ENCODE measurements at regions not wholly inside any gene's neighbourhood (a gene's known extent, or its start where the extent isn't known, plus 50 kb on each side); places are given as distances from the start of the nearest gene placed in this dataset.
A peak's percentile ranks its signal among the peaks of the same experiment; 100 is the strongest.

DNA sequence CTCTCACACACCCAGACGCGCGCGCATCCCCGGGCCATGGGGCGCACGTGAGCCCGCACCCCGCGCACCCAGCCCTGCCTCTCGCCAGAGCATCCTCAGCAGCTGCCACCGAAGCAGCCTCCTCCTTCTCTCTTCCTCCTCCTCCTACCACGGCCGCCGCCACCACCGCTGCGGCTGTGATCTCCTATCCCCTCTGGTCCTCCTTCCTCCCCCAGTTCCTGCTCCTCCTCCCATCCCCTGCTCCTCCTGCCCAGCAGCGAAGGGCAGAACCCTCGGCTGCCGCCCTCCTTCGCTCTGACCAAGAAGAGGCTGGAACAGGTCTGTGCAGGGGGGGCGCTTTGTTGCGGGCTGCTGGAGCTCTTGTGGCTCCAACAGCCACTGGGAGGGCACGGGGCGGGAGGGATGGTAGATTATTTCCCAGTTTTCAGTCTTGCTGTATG, 148.7 kb upstream of the CHRDL1 start:
- Mint-ChIP-seq H3K36me3 (ENCODE audit: insufficient read depth) (no peaks in the 10 kb centered on the region), H3K27ac (no peak overlapping the region), H3K4me1 (ENCODE audit: low read depth) (peaks cover 9% of the 10 kb centered on the region), H3K9me3 (ENCODE audit: low read depth) (no peaks in the 10 kb centered on the region), H3K4me3 (ENCODE audit: low read depth) (peak overlapping the region; percentile 63), H3K27me3 (peaks cover 64% of the 10 kb centered on the region)
- DNase-seq (ENCODE audit: low spot score, unreplicated experiment): no peak
- TF ChIP-seq, protein P1, sequence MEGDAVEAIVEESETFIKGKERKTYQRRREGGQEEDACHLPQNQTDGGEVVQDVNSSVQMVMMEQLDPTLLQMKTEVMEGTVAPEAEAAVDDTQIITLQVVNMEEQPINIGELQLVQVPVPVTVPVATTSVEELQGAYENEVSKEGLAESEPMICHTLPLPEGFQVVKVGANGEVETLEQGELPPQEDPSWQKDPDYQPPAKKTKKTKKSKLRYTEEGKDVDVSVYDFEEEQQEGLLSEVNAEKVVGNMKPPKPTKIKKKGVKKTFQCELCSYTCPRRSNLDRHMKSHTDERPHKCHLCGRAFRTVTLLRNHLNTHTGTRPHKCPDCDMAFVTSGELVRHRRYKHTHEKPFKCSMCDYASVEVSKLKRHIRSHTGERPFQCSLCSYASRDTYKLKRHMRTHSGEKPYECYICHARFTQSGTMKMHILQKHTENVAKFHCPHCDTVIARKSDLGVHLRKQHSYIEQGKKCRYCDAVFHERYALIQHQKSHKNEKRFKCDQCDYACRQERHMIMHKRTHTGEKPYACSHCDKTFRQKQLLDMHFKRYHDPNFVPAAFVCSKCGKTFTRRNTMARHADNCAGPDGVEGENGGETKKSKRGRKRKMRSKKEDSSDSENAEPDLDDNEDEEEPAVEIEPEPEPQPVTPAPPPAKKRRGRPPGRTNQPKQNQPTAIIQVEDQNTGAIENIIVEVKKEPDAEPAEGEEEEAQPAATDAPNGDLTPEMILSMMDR (IDR thresholded peaks at IDR 0.05; ENCODE audit: unreplicated experiment): no peak

DNA sequence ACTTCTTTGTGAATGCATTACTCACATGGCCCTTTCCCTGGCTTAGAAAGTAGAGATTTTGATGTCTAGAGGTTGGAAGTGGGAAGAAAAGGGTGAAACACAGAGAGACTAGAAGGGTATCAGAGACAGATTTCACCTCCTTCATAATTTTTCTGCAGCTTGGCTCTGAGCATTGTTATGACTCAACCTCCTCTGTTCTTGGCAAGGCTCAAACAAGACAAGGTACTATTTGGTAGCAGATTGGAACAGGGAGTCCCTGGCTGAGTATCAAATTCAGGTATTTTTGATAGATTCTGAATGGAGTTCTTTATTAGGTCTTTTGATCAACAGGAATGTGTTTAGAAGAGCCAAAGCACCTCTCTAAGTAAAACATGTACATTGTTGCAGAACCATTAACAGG, 146.3 kb upstream of the CHRDL1 start:
- Mint-ChIP-seq H3K4me3 (ENCODE audit: low read depth) (no peak overlapping the region), H3K4me1 (ENCODE audit: low read depth) (peaks cover 10% of the 10 kb centered on the region), H3K36me3 (ENCODE audit: insufficient read depth) (no peaks in the 10 kb centered on the region), H3K27ac (no peak overlapping the region), H3K27me3 (peaks cover 55% of the 10 kb centered on the region), H3K9me3 (ENCODE audit: low read depth) (no peaks in the 10 kb centered on the region)
- no peak for DNase-seq (ENCODE audit: low spot score, unreplicated experiment)
- TF ChIP-seq, protein P1 (IDR thresholded peaks at IDR 0.05; ENCODE audit: unreplicated experiment): no peak

DNA sequence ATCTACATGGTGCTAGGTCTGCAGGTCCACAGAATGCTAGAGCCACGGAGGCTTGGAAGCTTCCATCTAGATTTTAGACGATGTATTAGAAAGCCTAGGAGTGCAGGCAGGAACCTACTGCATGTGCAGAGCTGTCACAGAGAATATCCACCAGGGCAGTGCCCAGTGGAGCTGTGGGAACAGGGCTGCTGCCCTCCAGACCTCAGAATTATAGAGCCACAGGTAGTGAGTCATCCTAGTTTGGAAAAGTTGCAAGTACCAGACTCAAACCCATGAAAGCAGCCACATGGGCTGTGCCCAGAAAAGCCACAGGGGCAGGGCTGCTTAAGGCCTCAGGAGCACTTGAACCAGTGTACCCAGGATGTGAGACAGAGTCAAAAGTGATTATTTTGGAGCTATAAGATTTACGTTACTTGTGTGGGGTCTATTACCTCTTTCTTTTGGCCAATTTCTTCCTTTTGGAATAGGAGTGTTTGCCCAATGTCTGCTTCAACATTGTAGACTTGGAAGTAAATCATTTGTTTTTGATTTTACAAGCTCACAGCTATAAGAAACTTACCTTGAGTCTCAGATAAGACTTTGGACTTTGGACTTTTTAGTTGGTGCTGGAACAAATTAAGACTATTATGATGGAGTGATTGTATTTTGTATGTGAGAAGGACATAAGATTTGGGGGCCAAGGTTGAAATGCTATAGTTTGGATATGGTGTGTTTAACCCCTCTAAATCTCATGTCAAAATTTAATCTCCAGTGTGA, 143.5 kb upstream of the CHRDL1 start:
- Mint-ChIP-seq H3K4me3 (ENCODE audit: low read depth) (no peak overlapping the region), H3K36me3 (ENCODE audit: insufficient read depth) (no peaks in the 10 kb centered on the region), H3K4me1 (ENCODE audit: low read depth) (peaks cover 4% of the 10 kb centered on the region), H3K27me3 (peaks cover 36% of the 10 kb centered on the region), H3K9me3 (ENCODE audit: low read depth) (no peaks in the 10 kb centered on the region), H3K27ac (no peak overlapping the region)
- no peak for DNase-seq (ENCODE audit: low spot score, unreplicated experiment)
- TF ChIP-seq, protein P1 (IDR thresholded peaks at IDR 0.05; ENCODE audit: unreplicated experiment): no peak

DNA sequence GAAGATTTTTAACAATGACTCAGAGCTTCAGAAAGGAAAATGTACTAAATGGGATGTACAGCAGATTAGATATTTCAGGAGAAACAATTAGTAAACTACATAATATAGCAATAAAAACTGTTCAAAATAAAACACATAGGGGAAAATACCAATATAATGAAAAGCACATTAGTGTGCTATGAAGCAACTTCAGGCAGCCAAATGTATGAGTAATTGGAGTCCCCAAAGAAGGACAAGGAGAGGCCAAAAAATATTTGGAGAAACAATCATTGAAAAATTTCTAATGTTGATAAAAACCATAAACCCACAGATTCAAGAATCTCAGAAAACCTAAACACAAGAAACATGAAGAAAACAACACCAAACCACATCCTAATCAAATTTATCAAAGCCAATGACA, 129.3 kb upstream of the CHRDL1 start:
- peaks cover 9% of the 10 kb centered on the region for H3K27me3 Mint-ChIP-seq
- no peaks in the 10 kb centered on the region for H3K4me1 Mint-ChIP-seq (ENCODE audit: low read depth)
- peaks cover 6% of the 10 kb centered on the region for H3K9me3 Mint-ChIP-seq (ENCODE audit: low read depth)
- DNase-seq (ENCODE audit: low spot score, unreplicated experiment): no peak
- no peak overlapping the region for H3K27ac Mint-ChIP-seq
- TF ChIP-seq, protein P1 (IDR thresholded peaks at IDR 0.05; ENCODE audit: unreplicated experiment): no peak
- H3K36me3 Mint-ChIP-seq (ENCODE audit: insufficient read depth): no peaks in the 10 kb centered on the region
- no peak overlapping the region for H3K4me3 Mint-ChIP-seq (ENCODE audit: low read depth)

DNA sequence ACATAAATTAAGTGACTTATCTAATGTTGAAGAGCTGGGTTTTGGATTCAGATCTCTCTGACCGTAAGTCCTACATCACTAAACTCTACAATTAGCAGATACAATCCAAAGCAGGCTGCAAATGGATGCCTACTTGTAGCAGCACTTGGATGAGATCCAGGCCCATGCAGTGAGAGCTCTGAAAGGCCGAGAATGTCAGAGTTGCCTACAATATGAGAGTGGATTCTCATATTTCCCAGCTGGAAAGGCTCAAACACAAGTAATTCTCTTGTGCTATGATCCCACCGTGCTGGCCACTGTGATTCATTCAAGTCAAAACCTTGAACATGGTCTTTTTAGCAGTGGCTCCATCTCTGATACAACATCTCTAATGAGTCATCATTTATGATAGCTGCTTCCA, 125.4 kb upstream of the CHRDL1 start:
- Mint-ChIP-seq H3K4me1 (ENCODE audit: low read depth) (no peaks in the 10 kb centered on the region), H3K9me3 (ENCODE audit: low read depth) (no peaks in the 10 kb centered on the region), H3K27me3 (peaks cover 3% of the 10 kb centered on the region), H3K27ac (no peak overlapping the region), H3K4me3 (ENCODE audit: low read depth) (no peak overlapping the region), H3K36me3 (ENCODE audit: insufficient read depth) (no peaks in the 10 kb centered on the region)
- TF ChIP-seq, protein P1 (IDR thresholded peaks at IDR 0.05; ENCODE audit: unreplicated experiment): no peak
- no peak for DNase-seq (ENCODE audit: low spot score, unreplicated experiment)

All from progenitor cell of endocrine pancreas (in vitro differentiated cells).